PFSK-1 (cell line): ENCODE measurements at regions not wholly inside any gene's neighbourhood (a gene's known extent, or its start where the extent isn't known, plus 50 kb on each side); places are given as distances from the start of the nearest gene placed in this dataset.

ENCODE experiments used
- FOXP2 ChIP-seq: optimal IDR thresholded peaks from 2 replicates; pipeline ENCODE3; 2011; ENCODE audit warnings: borderline replicate concordance, control low read depth, inconsistent platforms; ENCODE audit not compliant: insufficient read depth; ENCODE audit errors: extremely low read length, extremely low read depth
- POLR2AphosphoS5 ChIP-seq: IDR thresholded peaks from 2 replicates; pipeline ENCODE4 v1.6.1; 2012; ENCODE audit warnings: low read depth, mild to moderate bottlenecking, control low read depth, low read length, moderate library complexity
- SIN3A ChIP-seq: IDR thresholded peaks from 2 replicates; pipeline ENCODE4 v1.6.1; 2012; ENCODE audit warnings: mild to moderate bottlenecking, low read length, moderate library complexity, borderline replicate concordance; ENCODE audit not compliant: insufficient read depth
- TAF1 ChIP-seq: IDR thresholded peaks from 2 replicates; pipeline ENCODE4 v1.6.1; 2012; ENCODE audit warnings: low read length, control low read depth, borderline replicate concordance; ENCODE audit not compliant: insufficient read depth
- TF ChIP-seq, protein P1 (sequence below), 2 experiments: IDR thresholded peaks; 2 replicates each; pipeline versions ENCODE4 v1.6.1 to v1.8.0; 2011 to 2012; ENCODE audit warnings: low read depth in 2 of 2, low read length in 2 of 2, control low read depth in 1 of 2, inconsistent platforms in 1 of 2, mild to moderate bottlenecking in 1 of 2, moderate library complexity in 1 of 2; ENCODE audit not compliant: insufficient read depth in 1 of 2

- TF ChIP-seq POLR2AphosphoS5 (no peak), FOXP2 (no peak), SIN3A (no peak), TAF1 (no peak)
- TF ChIP-seq, protein P1, sequence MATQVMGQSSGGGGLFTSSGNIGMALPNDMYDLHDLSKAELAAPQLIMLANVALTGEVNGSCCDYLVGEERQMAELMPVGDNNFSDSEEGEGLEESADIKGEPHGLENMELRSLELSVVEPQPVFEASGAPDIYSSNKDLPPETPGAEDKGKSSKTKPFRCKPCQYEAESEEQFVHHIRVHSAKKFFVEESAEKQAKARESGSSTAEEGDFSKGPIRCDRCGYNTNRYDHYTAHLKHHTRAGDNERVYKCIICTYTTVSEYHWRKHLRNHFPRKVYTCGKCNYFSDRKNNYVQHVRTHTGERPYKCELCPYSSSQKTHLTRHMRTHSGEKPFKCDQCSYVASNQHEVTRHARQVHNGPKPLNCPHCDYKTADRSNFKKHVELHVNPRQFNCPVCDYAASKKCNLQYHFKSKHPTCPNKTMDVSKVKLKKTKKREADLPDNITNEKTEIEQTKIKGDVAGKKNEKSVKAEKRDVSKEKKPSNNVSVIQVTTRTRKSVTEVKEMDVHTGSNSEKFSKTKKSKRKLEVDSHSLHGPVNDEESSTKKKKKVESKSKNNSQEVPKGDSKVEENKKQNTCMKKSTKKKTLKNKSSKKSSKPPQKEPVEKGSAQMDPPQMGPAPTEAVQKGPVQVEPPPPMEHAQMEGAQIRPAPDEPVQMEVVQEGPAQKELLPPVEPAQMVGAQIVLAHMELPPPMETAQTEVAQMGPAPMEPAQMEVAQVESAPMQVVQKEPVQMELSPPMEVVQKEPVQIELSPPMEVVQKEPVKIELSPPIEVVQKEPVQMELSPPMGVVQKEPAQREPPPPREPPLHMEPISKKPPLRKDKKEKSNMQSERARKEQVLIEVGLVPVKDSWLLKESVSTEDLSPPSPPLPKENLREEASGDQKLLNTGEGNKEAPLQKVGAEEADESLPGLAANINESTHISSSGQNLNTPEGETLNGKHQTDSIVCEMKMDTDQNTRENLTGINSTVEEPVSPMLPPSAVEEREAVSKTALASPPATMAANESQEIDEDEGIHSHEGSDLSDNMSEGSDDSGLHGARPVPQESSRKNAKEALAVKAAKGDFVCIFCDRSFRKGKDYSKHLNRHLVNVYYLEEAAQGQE (IDR thresholded peaks at IDR 0.05; ENCODE audit: insufficient read depth in 1 of 2, low read depth in 2 of 2, low read length in 2 of 2), result no peak
Measured at GRCh38 chr9:13443346-13444244, 164.1 kb upstream of the MPDZ start.
